ENCODE measurements at regions not wholly inside any gene's neighbourhood (a gene's known extent, or its start where the extent isn't known, plus 50 kb on each side); places are given as distances from the start of the nearest gene placed in this dataset.
"Not testable (repeated sequence)": the region's sequence is repeated elsewhere in the genome, so short reads cannot be mapped to it uniquely, and the experiment has no call there.

- DNase-seq (ENCODE audit: low read depth): no peak
Measured at GRCh38 chr1:234920136-234920842, 208.3 kb downstream of the TOMM20 start.

DNA sequence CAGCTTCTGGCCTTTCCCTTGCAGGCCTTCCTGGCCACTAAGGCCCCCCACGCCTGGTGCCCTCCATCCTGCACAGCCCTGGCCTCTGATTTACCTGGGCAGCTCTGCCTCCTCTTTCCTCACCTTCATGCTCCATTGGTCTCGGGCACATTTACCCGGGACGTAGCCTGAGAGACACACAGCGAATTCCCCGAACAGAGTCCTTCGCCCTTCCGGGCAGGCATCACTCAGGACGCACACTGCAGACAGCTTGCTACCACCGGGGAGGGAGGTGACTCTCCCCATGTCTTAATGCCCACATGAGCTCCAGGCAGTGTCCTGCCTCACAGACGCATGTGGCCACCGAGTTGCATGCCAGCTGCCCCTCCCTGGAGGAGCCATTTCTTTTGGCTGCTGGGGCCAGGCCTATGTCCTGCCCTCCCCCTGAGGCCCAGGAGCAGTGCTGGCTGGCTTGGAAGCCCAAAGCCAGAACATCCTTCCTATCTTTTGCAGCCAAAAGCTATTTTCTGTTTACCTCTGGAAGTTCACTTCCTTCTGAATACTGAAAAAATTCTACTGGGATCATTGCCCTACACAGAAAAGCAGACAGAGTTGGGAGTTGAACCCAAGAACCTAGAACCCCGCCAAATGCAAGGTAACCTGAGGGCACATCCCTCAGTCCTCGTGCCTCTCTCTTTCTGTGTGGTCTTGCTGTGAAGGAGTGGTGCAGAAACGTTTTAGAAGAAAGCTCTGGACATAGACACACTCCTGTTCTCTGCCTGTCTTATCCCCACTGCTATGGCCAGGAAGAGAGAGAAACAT lies 209.5 kb downstream of the TOMM20 start:
- no peak for DNase-seq (ENCODE audit: low read depth)

- no peak for DNase-seq (ENCODE audit: low read depth)
Measured at GRCh38 chr1:234918181-234918841, 210.3 kb downstream of the TOMM20 start.

DNA sequence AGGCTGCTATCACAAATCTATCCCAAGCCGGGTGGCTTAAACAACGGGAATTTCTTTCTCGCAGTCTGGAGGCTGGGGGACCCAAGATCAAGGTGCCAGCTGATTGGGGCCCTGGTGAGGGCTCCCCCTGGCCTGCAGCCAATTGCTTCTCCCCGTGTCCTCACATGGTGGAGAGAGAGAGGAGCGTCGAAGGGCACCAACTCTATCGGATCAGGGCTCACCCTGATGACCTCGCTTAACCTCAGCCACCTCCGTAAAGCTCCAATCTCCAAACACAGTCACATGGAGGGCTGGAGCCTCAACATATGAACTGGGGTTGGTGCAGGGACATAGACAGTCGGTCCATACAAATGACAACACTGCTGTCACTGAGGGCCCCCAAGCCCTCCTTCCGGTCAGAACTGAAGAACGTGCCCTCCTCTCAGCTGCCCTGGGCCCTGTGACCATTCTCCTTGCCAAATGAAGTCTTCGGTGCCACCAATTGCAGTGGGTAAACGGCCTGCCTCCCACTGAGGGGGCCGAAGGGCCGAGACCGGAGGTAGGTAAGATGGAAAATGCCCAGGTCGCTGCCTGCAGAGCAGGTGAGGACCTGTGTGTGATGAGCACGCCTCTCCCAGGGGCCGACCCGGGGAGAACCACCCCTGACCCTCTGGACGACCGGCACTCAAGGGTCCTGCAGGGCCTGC lies 211.0 kb downstream of the TOMM20 start:
- DNase-seq (ENCODE audit: low read depth): no peak

- no peak for DNase-seq (ENCODE audit: low read depth)
Measured at GRCh38 chr1:234916840-234917239, 211.8 kb downstream of the TOMM20 start.

DNA sequence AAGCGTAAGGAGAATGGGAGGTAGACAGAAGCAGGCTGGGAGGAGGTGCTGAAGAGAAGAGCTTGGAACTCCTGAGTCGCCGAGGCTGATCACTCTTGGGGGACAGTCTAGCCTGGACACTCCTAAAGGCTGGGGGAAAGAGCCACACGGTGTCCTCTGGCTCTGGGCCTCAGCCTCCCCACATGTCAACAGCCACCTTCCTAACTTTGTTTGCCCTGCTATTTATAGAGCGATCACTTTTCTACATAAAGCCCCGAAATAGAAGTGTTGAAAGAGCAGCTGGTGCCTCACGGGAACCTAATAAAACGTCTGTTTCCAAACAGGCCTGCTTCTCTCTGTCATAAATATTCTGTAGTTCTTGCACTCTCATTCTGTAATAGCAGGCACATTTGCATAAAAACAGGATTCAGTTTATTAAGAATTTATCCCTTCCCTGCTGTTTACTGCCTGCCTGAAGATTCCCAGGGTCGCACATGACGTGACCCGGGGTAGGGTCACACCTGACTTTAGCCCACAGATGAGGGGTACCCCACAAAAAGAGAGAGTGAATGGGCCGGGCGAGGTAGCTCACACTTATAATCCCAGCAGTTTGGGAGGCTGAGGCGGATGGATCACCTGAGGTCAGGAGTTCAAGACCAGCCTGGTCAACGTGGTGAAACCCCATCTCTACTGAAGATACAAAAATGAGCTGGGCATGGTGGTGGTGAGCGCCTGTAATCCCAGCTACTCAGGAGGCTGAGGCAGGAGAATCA lies 212.5 kb downstream of the TOMM20 start:
- no peak for DNase-seq (ENCODE audit: low read depth)

DNA sequence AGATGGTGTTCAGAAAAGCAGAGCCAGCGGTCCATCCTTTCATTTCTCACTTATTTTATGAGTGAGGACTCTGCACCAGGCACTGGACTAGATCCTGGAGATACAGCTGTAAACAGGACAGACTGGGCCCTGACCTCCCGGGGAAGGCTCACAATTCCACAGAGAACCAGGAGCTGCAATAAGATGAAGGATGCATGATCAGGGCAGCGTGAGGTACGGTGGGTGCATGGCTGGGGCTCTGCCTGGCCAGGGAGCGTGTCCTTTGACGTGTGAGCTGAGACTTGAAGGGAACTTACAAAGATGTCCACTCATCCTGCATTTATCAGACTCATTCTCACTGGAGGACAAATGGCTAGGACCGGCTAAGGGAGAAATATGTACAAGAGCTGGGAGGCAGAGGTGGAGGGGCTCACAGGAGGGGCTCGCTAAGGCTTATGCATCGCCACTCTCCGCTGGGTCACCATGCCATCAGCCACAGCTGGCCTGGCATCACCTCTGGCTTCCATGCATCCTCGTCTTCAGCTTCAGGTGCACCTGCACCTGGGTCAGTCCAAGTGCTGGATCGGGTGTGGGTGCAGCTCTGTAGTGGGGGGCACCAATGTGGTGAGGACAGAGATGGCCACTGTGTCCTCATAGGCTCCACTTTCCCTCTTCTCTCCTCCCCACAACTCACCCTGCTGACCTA lies 213.9 kb downstream of the TOMM20 start:
- DNase-seq (ENCODE audit: low read depth): no peak

- DNase-seq (ENCODE audit: low read depth): no peak
Measured at GRCh38 chr1:234913771-234914170, 214.9 kb downstream of the TOMM20 start.

GRCh38 chr1:234913278-234913649 lies 215.4 kb downstream of the TOMM20 start:
- DNase-seq (ENCODE audit: low read depth): no peak

DNA sequence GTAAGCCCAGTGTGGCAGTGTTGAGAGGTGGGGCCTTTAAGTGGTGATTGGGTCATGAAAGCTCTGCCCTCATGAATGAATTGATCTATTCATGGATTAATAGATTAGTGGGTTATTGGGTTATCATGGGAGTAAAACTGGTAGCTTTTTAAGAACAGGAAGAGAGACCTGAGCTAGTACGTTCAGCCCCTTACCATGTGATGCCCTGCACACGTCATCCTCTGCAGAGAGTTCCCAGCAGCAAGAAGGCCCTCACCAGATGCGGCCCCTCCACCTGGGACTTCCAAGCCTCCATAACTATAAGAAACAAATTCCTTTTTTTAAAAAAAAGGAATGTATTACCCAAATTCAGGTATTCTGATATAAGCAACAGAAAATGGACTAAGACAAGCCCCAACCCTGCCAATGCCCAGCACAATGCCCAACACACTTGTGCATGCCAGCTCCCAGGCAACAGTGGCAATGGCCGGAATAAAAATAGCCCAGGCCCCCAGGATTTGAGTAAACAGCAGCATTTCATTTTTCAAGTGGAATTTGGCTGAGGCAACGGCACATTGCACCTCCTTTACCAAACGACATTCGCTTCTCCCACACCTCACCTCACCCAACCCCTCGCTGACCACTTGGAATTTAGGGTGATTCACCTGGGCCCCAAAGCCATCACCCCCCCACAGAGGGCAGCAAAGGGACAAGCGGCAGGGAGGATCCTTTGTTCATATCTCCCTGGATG lies 215.9 kb downstream of the TOMM20 start:
- no peak for DNase-seq (ENCODE audit: low read depth)

GRCh38 chr1:234911787-234912186 lies 216.8 kb downstream of the TOMM20 start:
- peak; percentile 12 for DNase-seq (ENCODE audit: low read depth)

GRCh38 chr1:234911136-234911535 lies 217.5 kb downstream of the TOMM20 start:
- DNase-seq (ENCODE audit: low read depth): not testable (repeated sequence)

- no peak for DNase-seq (ENCODE audit: low read depth)
Measured at GRCh38 chr1:234909851-234910250, 218.8 kb downstream of the TOMM20 start.

DNA sequence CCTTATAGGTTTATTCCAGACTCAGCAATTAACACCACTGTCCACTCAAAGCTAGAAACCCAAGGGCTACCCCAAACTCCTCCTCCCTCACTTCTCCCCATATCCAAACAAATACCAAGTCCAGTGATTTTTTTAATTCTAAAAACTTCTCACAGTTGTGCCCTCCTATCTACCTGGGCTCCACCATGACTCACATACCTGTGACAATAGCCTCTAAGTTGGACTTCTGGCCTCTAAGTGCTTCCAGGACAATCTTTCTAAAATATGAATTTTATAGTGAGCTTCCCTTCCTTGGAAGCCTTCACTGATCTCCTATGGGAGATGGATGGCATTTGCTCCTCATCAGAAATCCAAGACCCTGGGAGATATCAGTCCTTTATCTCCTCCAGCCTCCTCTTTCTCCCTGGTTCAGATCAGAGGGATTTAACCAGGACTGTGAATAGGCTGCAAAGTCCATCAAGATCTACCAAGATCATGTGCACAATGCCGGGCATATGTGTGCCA lies 219.3 kb downstream of the TOMM20 start:
- DNase-seq (ENCODE audit: low read depth): no peak

- no peak for DNase-seq (ENCODE audit: low read depth)
Measured at GRCh38 chr1:234908571-234908970, 220.1 kb downstream of the TOMM20 start.

DNA sequence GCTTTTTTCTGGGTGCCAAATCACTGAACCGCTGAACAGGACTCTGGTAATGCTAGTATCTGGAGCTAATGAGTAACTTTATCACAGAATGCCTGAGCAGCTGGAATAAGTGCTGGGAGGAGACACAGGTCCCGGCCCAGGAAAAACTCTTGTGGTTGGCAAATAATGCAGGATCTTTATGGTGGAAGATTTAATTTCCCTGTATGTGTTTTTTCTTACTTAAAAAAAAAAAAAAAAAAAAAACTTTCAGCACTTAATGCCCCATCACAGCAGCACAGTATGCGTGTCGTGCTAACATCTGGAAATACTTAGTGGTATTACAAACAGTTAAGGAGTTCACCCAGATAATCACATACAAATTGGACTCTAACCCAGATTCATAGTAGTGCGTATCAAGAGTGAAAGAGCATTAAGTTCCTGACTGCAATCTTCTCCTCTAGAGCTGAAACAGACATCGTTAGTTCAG lies 220.7 kb downstream of the TOMM20 start:
- no peak for DNase-seq (ENCODE audit: low read depth)

GRCh38 chr1:234907208-234907939 lies 221.3 kb downstream of the TOMM20 start:
- no peak for DNase-seq (ENCODE audit: low read depth)

DNA sequence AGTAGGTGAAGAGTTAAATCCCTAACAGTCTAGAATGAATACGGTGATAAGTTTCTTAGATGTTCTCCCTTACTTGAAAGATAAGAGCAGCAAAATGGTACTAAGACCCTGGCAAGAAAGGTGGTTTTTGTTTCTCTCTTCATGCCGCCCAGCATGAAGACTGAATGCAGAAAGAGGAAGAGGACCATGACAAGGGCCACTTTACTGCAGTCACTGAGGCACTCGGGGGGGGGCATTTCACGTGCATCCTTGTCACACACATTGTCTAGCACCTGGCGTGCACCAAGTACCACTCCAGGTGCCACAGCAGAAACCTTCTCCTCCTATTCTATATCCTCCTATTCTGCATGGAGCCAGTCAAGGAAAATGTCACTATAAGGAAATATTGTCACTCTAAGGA lies 222.0 kb downstream of the TOMM20 start:
- DNase-seq (ENCODE audit: low read depth): no peak

Data from T follicular helper cell (primary cell).